Superior temporal gyrus (tissue), 1 donor: ENCODE measurements at regions not wholly inside any gene's neighbourhood (a gene's known extent, or its start where the extent isn't known, plus 50 kb on each side); places are given as distances from the start of the nearest gene placed in this dataset.
"Not testable (repeated sequence)": the region's sequence is repeated elsewhere in the genome, so short reads cannot be mapped to it uniquely, and the experiment has no call there.

Experiments used
- DNase-seq: peaks from one replicate; pipeline ENCODE4 v3.0.0-alpha.2; 2016; ENCODE audit errors: extremely low spot score

DNA sequence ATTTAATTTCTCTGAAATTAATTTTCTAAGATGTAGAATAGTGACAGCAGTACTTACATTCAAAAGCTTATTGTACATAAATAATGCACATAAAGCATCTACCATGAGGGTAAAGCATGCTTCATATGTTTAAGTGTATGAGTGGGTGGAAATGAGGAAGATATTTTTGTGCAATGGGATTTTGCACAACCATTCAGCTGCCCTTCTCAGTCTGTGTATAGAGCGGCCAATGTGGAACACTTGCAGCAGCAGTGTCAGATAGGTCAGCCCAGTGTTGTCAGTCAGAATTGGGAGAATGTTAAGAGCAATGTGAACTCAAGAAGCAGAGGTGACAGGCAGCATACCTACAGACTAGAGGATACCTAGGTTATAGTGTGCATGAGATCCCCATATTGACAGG lies 72.5 kb upstream of the ATP2B1 start:
- DNase-seq = no peak

GRCh38 chr12:89779090-89779489 lies 70.5 kb upstream of the ATP2B1 start:
- no peak for DNase-seq

DNA sequence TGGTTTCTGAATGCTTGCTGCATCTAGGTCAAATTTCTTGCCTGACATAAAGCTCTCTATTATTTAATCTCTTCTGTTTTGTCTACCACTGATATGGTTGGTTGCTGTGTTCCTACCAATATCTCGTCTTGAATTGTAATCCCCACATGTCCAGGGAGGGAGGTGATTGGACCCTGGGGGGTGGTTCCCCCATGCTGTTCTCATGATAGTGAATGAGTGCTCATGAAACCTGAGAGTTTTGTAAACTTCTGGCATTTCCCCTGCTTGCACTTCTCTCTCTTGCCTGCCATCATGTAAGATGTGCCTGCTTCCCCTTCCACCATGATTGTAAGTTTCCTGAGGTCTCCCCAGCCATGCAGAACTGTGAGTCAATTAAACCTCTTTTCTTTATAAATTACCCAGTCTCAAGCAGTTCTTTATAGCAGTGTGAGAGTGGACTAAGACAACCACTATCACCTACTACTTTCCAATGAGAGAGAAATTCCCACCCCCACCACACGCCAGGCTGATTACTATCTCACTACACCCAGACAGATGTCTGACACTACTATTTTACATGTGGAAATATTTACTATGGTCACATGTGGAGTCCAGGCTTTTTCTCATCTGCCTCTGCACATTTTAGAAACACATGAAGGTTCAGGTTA lies 69.2 kb upstream of the ATP2B1 start:
- no peak for DNase-seq

DNA sequence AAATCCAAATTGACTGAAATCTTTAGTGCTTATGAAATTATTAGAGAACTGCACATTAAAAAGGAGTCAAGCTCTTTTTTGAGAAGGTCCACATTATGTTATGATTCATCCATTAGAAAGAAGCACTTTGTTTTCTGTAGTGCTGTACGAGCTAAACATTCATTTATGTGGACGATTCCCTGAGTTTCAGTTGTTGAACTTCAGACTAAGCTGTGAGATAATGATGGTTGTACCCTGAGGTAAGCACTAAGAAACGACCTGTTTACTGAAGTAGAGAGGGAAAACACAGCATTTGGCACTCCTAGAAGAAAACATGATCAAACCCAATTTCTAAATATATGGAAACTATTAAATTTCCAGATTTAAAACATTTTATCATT lies 67.3 kb upstream of the ATP2B1 start:
- DNase-seq = no peak

- no peak for DNase-seq
These were observed 66.7 kb upstream of the ATP2B1 start for GRCh38 chr12:89775063-89775985.

DNA sequence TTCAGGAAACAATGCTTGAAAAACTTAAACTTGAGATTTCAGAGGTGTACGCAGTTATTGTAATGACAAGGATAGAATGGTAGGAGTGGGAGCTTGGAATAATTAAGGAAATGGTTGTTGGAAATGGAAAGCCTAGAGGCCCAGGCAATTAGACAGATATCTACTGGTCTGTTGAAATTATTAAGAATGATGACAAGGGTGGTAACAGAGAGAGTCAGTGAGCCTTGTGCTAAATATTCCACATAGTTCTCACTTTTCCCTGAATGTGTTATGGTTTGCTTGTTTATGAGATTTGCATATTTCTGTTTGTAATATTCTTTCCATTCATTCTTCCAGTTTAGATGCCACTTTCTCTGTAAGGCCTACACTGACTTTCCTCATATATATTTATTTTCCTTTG lies 66.0 kb upstream of the ATP2B1 start:
- DNase-seq = no peak

- no peak for DNase-seq
These were observed 61.8 kb upstream of the ATP2B1 start for GRCh38 chr12:89770391-89770790.

DNA sequence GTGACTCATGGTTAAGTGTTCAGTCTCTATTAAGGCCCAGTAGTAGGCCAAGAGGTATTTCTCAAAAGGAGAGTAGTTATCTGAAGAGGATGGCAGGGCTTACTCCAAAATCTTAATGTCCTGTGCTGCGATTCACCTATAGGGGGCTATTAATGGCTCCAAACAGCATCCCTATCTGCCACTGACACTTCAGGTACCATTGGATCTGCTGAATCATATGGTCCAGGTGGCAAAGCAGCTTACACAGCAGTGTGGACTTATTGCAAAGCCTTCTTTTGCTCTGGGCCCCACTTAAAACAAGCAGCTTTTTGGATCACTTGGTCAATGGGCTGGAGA lies 60.8 kb upstream of the ATP2B1 start:
- no peak for DNase-seq

DNA sequence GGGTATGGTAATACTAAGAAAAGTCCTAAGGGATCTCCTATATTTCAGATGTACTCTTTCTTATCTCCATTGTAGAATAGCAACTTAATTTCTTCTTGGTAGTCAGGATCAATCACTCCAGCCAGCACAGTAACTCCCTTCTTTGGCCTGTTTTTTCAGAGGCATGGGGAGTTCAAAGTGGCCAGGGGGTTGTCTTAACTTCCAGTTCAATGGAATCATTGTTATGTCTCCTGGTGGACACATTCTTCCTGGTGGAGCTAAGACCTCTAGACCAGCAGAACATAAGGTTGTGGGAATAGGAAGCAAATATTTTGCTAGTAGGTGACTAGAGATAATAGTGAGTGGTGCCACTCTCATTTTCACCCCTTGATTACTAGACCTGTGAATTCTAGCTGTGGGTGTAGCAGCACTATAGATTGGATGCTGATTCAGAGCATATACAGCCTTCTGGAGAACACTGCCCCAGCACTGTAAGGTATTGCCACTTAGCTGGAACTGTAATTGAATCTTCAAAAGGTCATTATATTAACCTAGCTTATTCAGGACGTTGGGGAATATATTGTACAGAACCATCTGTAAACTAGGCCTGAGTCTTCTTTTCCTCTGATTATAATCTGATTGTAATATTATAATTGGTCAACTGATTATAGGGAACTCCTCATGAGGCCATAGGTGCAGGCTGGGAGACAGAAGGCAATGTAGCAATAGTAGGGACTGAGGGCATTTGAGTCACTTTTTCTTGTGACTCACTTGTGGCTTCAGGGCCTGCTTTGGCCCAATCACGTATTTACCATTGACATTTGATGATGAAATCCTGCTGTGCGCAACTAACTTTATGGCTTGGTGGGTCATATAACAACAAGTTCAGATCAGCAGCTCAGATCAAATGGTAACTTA lies 60.2 kb upstream of the ATP2B1 start:
- no peak for DNase-seq

GRCh38 chr12:89765959-89766824 lies 57.6 kb upstream of the ATP2B1 start:
- DNase-seq = no peak

DNA sequence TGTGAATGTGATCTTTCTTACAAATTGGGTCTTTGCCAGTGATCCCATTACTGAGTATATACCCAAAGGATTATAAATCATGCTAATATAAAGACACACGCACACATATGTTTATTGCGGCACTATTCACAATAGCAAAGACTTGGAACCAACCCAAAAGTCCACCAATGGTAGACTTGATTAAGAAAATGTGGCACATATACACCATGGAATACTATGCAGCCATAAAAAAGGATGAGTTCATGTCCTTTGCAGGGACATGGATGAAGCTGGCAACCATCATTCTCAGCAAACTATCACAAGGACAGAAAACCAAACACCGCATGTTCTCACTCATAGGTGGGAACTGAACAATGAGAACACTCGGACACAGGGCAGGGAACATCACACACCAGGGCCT lies 55.5 kb upstream of the ATP2B1 start:
- not testable (repeated sequence) for DNase-seq

GRCh38 chr12:89762498-89763170 lies 54.0 kb upstream of the ATP2B1 start:
- DNase-seq = no peak

- no peak for DNase-seq
These were observed 52.1 kb upstream of the ATP2B1 start for GRCh38 chr12:89760783-89761182.
